Body of pancreas (tissue), 4 donors: ENCODE measurements at regions not wholly inside any gene's neighbourhood (a gene's known extent, or its start where the extent isn't known, plus 50 kb on each side); places are given as distances from the start of the nearest gene placed in this dataset.

Experiments
- ATAC-seq: fragments of 150-250 bp; one replicate; pipeline ENCODE4 v1.9.1; 2016
- DNase-seq, 4 donors: peaks; one replicate each; pipeline ENCODE4 v3.0.0-alpha.2; 2019
- H3K27ac ChIP-seq, 4 donors: fragments of 200-600 bp; sonication (generic); 1 replicate in 3 of 4; 2 replicates in 1 of 4; pipeline versions ENCODE4 v1.5.1 to v1.6.1; 2016 to 2019; ENCODE audit warnings: mild to moderate bottlenecking in 1 of 4, mixed read lengths in 1 of 4, moderate library complexity in 1 of 4
- H3K27me3 ChIP-seq, 2 donors: fragments of 200-600 bp; sonication (generic); one replicate each; pipeline ENCODE4 v1.6.0; 2016; ENCODE audit warnings: mild to moderate bottlenecking in 1 of 2
- H3K36me3 ChIP-seq, 2 donors: fragments of 200-600 bp; sonication (generic); replicated peaks in 1 of 2; 2 replicates each; pipeline ENCODE4 v1.5.1; 2016; ENCODE audit warnings: low read depth in 2 of 2; ENCODE audit not compliant: insufficient read depth in 1 of 2
- H3K4me1 ChIP-seq: fragments of 200-600 bp; sonication (generic); one replicate; pipeline ENCODE4 v1.6.0; 2016
- H3K4me3 ChIP-seq, 2 donors: fragments of 200-600 bp; sonication (generic); 1 replicate in 1 of 2; 2 replicates in 1 of 2; pipeline ENCODE4 v1.5.1; 2016 to 2019
- H3K9me3 ChIP-seq, 3 donors: fragments of 200-600 bp; sonication (generic); 1 replicate in 2 of 3; 2 replicates in 1 of 3; pipeline ENCODE4 v1.5.1; 2016
- POLR2A ChIP-seq, 3 donors: fragments of 450-650 bp; IDR thresholded peaks; one replicate each; pipeline ENCODE4 v1.6.1; 2016; ENCODE audit warnings: antibody characterized with exemption in 3 of 3, mild to moderate bottlenecking in 2 of 3
- WGBS, 2 donors: methylation state at CpG; one replicate each; pipeline ENCODE4 v1.1.5; 2017; 5-methylcytosine and 5-hydroxymethylcytosine counted together
- intact Hi-C: fragments of 100-400 bp; cut with DNase I; formaldehyde crosslinking; loops from one replicate; pipeline ENCODE4 v1.15.1; 2023
- TF ChIP-seq, protein P1 (sequence below), 7 experiments: fragments of 450-650 bp in 4 of 7; fragments of 200-600 bp in 3 of 7; sonication (generic) in 3 of 7; IDR thresholded peaks; one replicate each; pipeline ENCODE4 v1.5.1; 2016 to 2019; ENCODE audit warnings: antibody characterized with exemption in 7 of 7

DNA sequence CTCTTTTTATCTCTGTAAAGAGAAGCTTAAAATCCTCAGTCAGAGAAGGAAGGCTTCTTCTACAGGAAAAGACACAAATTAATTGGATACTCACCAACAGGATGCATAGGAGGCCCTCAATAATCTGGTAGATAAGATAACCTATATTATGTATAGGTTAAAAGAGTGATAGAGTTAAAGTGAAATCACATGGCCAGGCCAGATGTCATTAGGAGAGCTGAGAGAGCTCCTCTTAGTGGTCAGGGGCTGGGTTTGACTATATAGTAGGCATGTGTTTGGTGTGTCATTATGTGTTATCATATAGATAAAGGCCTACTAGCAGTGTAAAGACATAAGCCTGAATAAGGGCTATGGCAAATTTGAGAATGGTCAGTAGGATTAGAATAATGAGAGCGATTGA, 479.3 kb downstream of the EPHA3 start:
- WGBS, 2 donors, result 84 to 93% methylated on average over 1 of the region's 1 CpG
- TF ChIP-seq POLR2A (IDR thresholded peaks at IDR 0.05), result no peak
- TF ChIP-seq, protein P1, sequence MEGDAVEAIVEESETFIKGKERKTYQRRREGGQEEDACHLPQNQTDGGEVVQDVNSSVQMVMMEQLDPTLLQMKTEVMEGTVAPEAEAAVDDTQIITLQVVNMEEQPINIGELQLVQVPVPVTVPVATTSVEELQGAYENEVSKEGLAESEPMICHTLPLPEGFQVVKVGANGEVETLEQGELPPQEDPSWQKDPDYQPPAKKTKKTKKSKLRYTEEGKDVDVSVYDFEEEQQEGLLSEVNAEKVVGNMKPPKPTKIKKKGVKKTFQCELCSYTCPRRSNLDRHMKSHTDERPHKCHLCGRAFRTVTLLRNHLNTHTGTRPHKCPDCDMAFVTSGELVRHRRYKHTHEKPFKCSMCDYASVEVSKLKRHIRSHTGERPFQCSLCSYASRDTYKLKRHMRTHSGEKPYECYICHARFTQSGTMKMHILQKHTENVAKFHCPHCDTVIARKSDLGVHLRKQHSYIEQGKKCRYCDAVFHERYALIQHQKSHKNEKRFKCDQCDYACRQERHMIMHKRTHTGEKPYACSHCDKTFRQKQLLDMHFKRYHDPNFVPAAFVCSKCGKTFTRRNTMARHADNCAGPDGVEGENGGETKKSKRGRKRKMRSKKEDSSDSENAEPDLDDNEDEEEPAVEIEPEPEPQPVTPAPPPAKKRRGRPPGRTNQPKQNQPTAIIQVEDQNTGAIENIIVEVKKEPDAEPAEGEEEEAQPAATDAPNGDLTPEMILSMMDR (IDR thresholded peaks at IDR 0.05), result no peak
- no peak for DNase-seq
- intact Hi-C loops, result no loop called here
- Histone ChIP-seq H3K4me1 (no peaks in the 10 kb centered on the region), H3K27ac (no peak overlapping the region), H3K9me3 (no peaks in the 10 kb centered on the region), H3K36me3 (no peaks in the 10 kb centered on the region), H3K27me3 (no peaks in the 10 kb centered on the region), H3K4me3 (no peak overlapping the region)
- no peak for ATAC-seq

DNA sequence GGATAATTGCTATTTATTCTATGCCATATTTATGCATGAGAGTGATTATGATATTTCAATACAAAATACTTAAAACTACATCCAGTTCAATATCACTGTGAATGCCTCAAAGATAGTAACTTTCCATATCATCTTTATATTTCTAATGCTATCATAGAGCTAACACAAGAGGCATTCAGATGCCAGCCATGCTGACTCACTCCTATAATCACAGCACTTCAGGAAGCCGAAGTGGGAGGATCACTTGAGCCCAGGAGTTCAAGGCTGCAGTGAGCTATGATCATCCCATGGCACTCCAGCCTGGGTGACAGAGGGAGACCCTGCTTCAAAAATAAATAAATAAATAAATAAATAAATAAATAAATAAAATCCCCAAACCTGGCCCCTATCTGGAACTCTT, 498.7 kb downstream of the EPHA3 start:
- TF ChIP-seq, protein P1 (IDR thresholded peaks at IDR 0.05), result no peak
- no peak for TF ChIP-seq POLR2A (IDR thresholded peaks at IDR 0.05)
- no peak for ATAC-seq
- WGBS, 2 donors, result 42 to 50% methylated on average over 1 of the region's 1 CpG

DNA sequence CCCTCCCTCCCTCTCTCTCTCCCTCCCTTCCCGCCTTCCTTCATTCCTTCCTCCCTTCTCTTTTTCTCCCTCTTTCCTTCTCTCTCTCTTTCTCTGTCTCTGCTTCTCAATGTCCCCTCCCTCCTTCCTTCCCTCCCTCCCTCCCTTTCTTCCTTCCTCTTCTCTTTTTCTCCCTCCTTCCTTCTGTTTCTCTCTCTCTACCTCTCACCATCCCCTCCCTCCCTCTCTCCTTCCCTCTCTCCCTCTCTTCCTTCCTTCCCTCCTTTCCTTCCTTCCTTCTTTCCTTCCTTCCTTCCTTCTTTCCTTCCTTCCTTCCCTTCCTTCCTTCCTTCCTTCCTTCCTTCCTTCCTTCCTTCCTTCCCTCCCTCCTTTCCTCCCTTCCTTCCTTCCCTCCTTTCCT, 504.6 kb downstream of the EPHA3 start:
- WGBS, 2 donors, result 91 to 93% methylated on average over 1 of the region's 1 CpG
- no peaks in the 10 kb centered on the region for H3K27me3 ChIP-seq
- H3K27ac ChIP-seq, result no peak overlapping the region
- no peaks in the 10 kb centered on the region for H3K36me3 ChIP-seq
- no peaks in the 10 kb centered on the region for H3K9me3 ChIP-seq
- TF ChIP-seq, protein P1 (IDR thresholded peaks at IDR 0.05), result no peak
- TF ChIP-seq POLR2A (IDR thresholded peaks at IDR 0.05), result no peak
- H3K4me3 ChIP-seq, result no peak overlapping the region
- DNase-seq (no peak), ATAC-seq (no peak)
- intact Hi-C loops, result no loop called here
- no peaks in the 10 kb centered on the region for H3K4me1 ChIP-seq

More for the DNA sequence above, 498.7 kb downstream of the EPHA3 start:
- H3K4me1 ChIP-seq, result no peaks in the 10 kb centered on the region
- no peak overlapping the region for H3K27ac ChIP-seq
- no peaks in the 10 kb centered on the region for H3K27me3 ChIP-seq
- intact Hi-C loops, result no loop called here
- H3K36me3 ChIP-seq, result no peaks in the 10 kb centered on the region
- DNase-seq, result no peak
- no peaks in the 10 kb centered on the region for H3K9me3 ChIP-seq
- no peak overlapping the region for H3K4me3 ChIP-seq

DNA sequence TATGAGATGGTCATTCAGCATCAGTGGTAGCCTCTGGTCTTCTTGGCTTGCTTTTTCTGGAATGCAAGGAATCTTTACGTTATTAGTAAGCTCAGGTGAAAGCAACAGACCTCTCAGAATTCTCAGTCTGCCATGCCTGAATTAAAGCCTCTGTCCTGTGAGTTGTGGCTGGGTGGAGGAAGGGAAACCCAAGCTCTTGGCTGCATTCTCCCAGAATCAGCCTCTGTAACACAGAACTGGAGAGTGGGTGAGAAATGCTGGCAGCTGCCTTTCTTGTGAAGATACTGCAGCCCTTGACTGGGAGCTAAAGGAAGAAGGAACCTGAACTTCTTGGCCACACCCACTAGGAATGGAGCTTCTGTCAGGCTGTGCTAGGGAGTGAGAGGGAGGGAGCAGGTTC, 505.8 kb downstream of the EPHA3 start:
- Histone ChIP-seq H3K27me3 (no peaks in the 10 kb centered on the region), H3K9me3 (no peaks in the 10 kb centered on the region), H3K4me1 (no peaks in the 10 kb centered on the region), H3K36me3 (no peaks in the 10 kb centered on the region), H3K27ac (no peak overlapping the region), H3K4me3 (no peak overlapping the region)
- intact Hi-C loops, result no loop called here
- 59 to 70% methylated on average over 1 of the region's 1 CpG for WGBS, 2 donors
- DNase-seq (no peak), ATAC-seq (no peak)
- no peak for TF ChIP-seq POLR2A (IDR thresholded peaks at IDR 0.05)
- TF ChIP-seq, protein P1 (IDR thresholded peaks at IDR 0.05), result no peak

DNA sequence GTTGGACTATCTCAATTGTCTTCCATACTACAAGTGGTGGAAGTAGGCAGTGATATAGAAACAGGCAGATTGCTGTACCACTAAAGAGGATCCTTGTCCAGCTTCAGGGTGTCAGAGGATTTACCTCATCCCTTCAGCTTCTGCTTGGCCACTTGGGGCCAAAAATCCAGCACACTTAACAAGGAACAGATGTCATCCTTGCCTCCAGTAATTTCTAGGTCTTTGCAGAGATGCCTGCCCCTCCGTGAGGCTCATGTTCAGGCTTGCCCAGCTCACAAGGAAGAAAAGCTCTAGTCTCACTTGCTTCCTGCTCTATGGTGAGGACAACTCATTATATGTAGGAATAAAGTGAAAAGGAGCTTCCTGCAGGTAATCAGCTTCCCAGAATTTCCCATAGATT, 510.3 kb downstream of the EPHA3 start:
- no peaks in the 10 kb centered on the region for H3K9me3 ChIP-seq
- DNase-seq (no peak), ATAC-seq (no peak)
- H3K36me3 ChIP-seq, result no peaks in the 10 kb centered on the region
- no peaks in the 10 kb centered on the region for H3K27me3 ChIP-seq
- intact Hi-C loops, result no loop called here
- WGBS, 2 donors, result 83 to 96% methylated on average over 1 of the region's 1 CpG
- H3K4me3 ChIP-seq, result no peak overlapping the region
- H3K4me1 ChIP-seq, result no peaks in the 10 kb centered on the region
- H3K27ac ChIP-seq, result no peak overlapping the region
- TF ChIP-seq, protein P1 (IDR thresholded peaks at IDR 0.05), result no peak
- no peak for TF ChIP-seq POLR2A (IDR thresholded peaks at IDR 0.05)
